ENCODE measurements at regions not wholly inside any gene's neighbourhood (a gene's known extent, or its start where the extent isn't known, plus 50 kb on each side); places are given as distances from the start of the nearest gene placed in this dataset.
"Not testable (repeated sequence)": the region's sequence is repeated elsewhere in the genome, so short reads cannot be mapped to it uniquely, and the experiment has no call there.

- Histone ChIP-seq H3K4me1 (ENCODE audit: insufficient read depth, insufficient read length) (no peaks in the 10 kb centered on the region), H3K27me3 (ENCODE audit: insufficient read depth, insufficient read length) (no peaks in the 10 kb centered on the region), H3K9ac (ENCODE audit: insufficient read length, low read depth) (no peak overlapping the region), H3K9me3 (ENCODE audit: insufficient read depth, low read length) (no peaks in the 10 kb centered on the region), H3K4me3 (ENCODE audit: insufficient read length, low read depth) (no peak overlapping the region), H3K36me3 (ENCODE audit: insufficient read depth, insufficient read length, low read length) (no peaks in the 10 kb centered on the region)
- no peak for DNase-seq (ENCODE audit: low read depth, low spot score)
- no peak for TF ChIP-seq SUZ12 (IDR thresholded peaks at IDR 0.05; ENCODE audit: extremely low read depth, insufficient read depth, insufficient read length)
- TF ChIP-seq ZNF274 (IDR thresholded peaks at IDR 0.05; ENCODE audit: low read depth, low read length) = no peak
- TF ChIP-seq YY1 (IDR thresholded peaks at IDR 0.05; ENCODE audit: insufficient read depth, insufficient read length) = no peak
Measured at GRCh38 chr6:138667408-138667807, 106.2 kb upstream of the CCDC28A start.

DNA sequence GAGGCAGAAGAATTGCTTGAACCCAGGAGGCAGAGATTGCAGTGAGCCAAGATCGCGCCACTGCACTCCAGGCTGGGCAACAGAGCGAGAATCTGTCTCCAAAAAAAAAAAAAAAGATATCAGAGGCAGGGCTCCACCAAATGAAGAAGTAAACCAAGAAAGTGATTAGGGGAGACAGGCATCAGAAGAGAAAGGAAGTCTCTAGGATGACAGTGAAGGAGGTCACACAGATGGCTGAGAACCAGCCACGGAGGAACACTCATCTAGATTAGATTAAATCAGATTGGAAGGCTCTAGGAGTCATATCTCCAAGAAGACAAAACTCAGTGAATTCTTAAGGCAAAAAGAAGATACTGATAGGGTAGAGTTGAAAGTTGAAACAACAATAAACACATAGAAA lies 102.2 kb upstream of the CCDC28A start:
- TF ChIP-seq ZNF274 (IDR thresholded peaks at IDR 0.05; ENCODE audit: low read depth, low read length) (no peak), YY1 (IDR thresholded peaks at IDR 0.05; ENCODE audit: insufficient read depth, insufficient read length) (no peak), SUZ12 (IDR thresholded peaks at IDR 0.05; ENCODE audit: extremely low read depth, insufficient read depth, insufficient read length) (no peak)
- no peaks in the 10 kb centered on the region for H3K9me3 ChIP-seq (ENCODE audit: insufficient read depth, low read length)
- no peak for DNase-seq (ENCODE audit: low read depth, low spot score)
- no peaks in the 10 kb centered on the region for H3K4me1 ChIP-seq (ENCODE audit: insufficient read depth, insufficient read length)
- no peaks in the 10 kb centered on the region for H3K27me3 ChIP-seq (ENCODE audit: insufficient read depth, insufficient read length)
- no peak overlapping the region for H3K4me3 ChIP-seq (ENCODE audit: insufficient read length, low read depth)
- no peak overlapping the region for H3K9ac ChIP-seq (ENCODE audit: insufficient read length, low read depth)
- no peaks in the 10 kb centered on the region for H3K36me3 ChIP-seq (ENCODE audit: insufficient read depth, insufficient read length, low read length)

DNA sequence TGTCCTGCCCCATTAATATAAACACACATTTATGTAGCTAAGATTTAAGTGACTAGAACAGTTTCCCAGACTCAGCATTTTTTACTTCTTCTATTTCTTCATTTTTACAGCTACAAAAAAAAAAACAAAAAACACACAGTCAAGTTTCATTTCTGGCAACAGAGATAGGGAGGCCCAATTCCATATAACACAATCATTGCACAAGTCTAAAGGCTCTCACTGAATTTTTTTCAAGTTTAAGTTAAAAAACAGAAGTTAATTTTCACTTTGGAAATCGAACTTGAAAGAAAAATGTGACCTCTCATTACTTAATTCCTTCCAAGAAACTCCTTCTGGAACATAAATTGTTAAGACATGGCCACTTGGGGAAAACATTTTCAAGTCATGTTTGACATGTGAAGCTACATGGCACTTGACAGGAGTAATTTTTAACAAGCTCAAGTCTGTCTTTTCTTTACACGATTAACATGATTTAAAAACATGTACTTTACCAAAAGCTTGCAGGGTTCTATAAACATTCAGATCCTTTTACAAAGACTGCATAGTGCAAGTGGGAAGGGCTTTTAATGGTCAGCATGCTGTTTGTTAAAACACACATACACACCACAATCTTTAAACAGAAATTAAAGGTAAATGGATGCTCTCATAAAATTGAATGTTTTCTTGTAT lies 100.1 kb upstream of the CCDC28A start:
- peaks cover 2% of the 10 kb centered on the region for H3K4me1 ChIP-seq (ENCODE audit: insufficient read depth, insufficient read length)
- TF ChIP-seq ZNF274 (IDR thresholded peaks at IDR 0.05; ENCODE audit: low read depth, low read length) (no peak), SUZ12 (IDR thresholded peaks at IDR 0.05; ENCODE audit: extremely low read depth, insufficient read depth, insufficient read length) (no peak), YY1 (IDR thresholded peaks at IDR 0.05; ENCODE audit: insufficient read depth, insufficient read length) (no peak)
- no peaks in the 10 kb centered on the region for H3K9me3 ChIP-seq (ENCODE audit: insufficient read depth, low read length)
- H3K4me3 ChIP-seq (ENCODE audit: insufficient read length, low read depth) = no peak overlapping the region
- H3K36me3 ChIP-seq (ENCODE audit: insufficient read depth, insufficient read length, low read length) = no peaks in the 10 kb centered on the region
- no peak for DNase-seq (ENCODE audit: low read depth, low spot score)
- no peaks in the 10 kb centered on the region for H3K27me3 ChIP-seq (ENCODE audit: insufficient read depth, insufficient read length)
- H3K9ac ChIP-seq (ENCODE audit: insufficient read length, low read depth) = no peak overlapping the region

GRCh38 chr6:138674444-138674843 lies 99.1 kb upstream of the CCDC28A start:
- H3K9me3 ChIP-seq (ENCODE audit: insufficient read depth, low read length); H3K9ac ChIP-seq (ENCODE audit: insufficient read length, low read depth); H3K4me3 ChIP-seq (ENCODE audit: insufficient read length, low read depth); H3K4me1 ChIP-seq (ENCODE audit: insufficient read depth, insufficient read length); DNase-seq (ENCODE audit: low read depth, low spot score); H3K36me3 ChIP-seq (ENCODE audit: insufficient read depth, insufficient read length, low read length); H3K27me3 ChIP-seq (ENCODE audit: insufficient read depth, insufficient read length): not testable (repeated sequence)

DNA sequence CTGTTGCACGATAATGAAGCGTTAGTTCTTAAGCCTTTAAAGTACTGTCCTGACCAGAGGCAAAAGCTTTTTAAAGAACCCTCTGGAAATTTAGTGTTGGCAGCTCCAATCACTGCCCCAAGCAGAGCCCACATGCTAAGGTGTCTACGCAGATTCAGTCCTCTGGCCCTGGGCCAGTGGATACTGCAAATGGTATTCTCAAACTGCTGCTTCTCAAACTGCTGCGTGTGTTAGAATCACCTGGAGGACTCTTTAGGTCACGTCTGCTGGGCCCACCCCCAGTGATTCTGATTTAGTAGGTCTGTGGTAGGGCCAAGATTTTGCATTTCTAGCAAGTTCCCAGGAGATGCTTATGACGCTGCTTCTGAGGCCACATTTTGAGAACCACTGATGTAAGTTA lies 96.0 kb upstream of the CCDC28A start:
- no peak for TF ChIP-seq SUZ12 (IDR thresholded peaks at IDR 0.05; ENCODE audit: extremely low read depth, insufficient read depth, insufficient read length)
- TF ChIP-seq ZNF274 (IDR thresholded peaks at IDR 0.05; ENCODE audit: low read depth, low read length) = no peak
- no peak for TF ChIP-seq YY1 (IDR thresholded peaks at IDR 0.05; ENCODE audit: insufficient read depth, insufficient read length)
- Histone ChIP-seq H3K9me3 (ENCODE audit: insufficient read depth, low read length) (no peaks in the 10 kb centered on the region), H3K27me3 (ENCODE audit: insufficient read depth, insufficient read length) (no peaks in the 10 kb centered on the region), H3K9ac (ENCODE audit: insufficient read length, low read depth) (no peak overlapping the region), H3K4me1 (ENCODE audit: insufficient read depth, insufficient read length) (peaks cover 2% of the 10 kb centered on the region), H3K36me3 (ENCODE audit: insufficient read depth, insufficient read length, low read length) (no peaks in the 10 kb centered on the region), H3K4me3 (ENCODE audit: insufficient read length, low read depth) (no peak overlapping the region)
- no peak for DNase-seq (ENCODE audit: low read depth, low spot score)

DNA sequence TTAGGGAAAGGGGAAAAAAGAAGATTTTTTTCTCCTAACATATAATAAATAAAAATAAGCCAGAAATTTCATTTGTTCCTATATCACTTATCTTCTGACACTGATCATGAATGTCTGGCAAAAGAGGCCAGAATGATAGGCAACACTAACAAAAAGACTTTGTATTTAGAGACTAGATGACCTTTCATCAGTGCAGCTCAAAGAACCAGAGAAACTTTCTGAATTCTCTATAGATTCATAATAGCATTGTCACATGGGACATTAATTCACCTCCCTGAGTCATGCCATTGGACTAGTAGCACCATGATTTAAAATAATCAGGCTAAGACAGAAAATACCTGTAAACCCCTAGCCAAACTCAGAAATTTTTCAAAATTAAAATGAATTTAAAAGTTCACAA lies 95.4 kb upstream of the CCDC28A start:
- no peaks in the 10 kb centered on the region for H3K36me3 ChIP-seq (ENCODE audit: insufficient read depth, insufficient read length, low read length)
- H3K4me1 ChIP-seq (ENCODE audit: insufficient read depth, insufficient read length) = peaks cover 3% of the 10 kb centered on the region
- H3K4me3 ChIP-seq (ENCODE audit: insufficient read length, low read depth) = no peak overlapping the region
- H3K27me3 ChIP-seq (ENCODE audit: insufficient read depth, insufficient read length) = no peaks in the 10 kb centered on the region
- no peak overlapping the region for H3K9ac ChIP-seq (ENCODE audit: insufficient read length, low read depth)
- no peak for DNase-seq (ENCODE audit: low read depth, low spot score)
- no peaks in the 10 kb centered on the region for H3K9me3 ChIP-seq (ENCODE audit: insufficient read depth, low read length)
- TF ChIP-seq YY1 (IDR thresholded peaks at IDR 0.05; ENCODE audit: insufficient read depth, insufficient read length) = no peak

- no peak overlapping the region for H3K4me3 ChIP-seq (ENCODE audit: insufficient read length, low read depth)
- TF ChIP-seq YY1 (IDR thresholded peaks at IDR 0.05; ENCODE audit: insufficient read depth, insufficient read length) (no peak), ZNF274 (IDR thresholded peaks at IDR 0.05; ENCODE audit: low read depth, low read length) (no peak), SUZ12 (IDR thresholded peaks at IDR 0.05; ENCODE audit: extremely low read depth, insufficient read depth, insufficient read length) (no peak)
- no peaks in the 10 kb centered on the region for H3K27me3 ChIP-seq (ENCODE audit: insufficient read depth, insufficient read length)
- H3K4me1 ChIP-seq (ENCODE audit: insufficient read depth, insufficient read length) = peaks cover 4% of the 10 kb centered on the region
- H3K9ac ChIP-seq (ENCODE audit: insufficient read length, low read depth) = no peak overlapping the region
- H3K36me3 ChIP-seq (ENCODE audit: insufficient read depth, insufficient read length, low read length) = no peaks in the 10 kb centered on the region
- no peaks in the 10 kb centered on the region for H3K9me3 ChIP-seq (ENCODE audit: insufficient read depth, low read length)
- no peak for DNase-seq (ENCODE audit: low read depth, low spot score)
Measured at GRCh38 chr6:138680085-138680484, 93.5 kb upstream of the CCDC28A start.

DNA sequence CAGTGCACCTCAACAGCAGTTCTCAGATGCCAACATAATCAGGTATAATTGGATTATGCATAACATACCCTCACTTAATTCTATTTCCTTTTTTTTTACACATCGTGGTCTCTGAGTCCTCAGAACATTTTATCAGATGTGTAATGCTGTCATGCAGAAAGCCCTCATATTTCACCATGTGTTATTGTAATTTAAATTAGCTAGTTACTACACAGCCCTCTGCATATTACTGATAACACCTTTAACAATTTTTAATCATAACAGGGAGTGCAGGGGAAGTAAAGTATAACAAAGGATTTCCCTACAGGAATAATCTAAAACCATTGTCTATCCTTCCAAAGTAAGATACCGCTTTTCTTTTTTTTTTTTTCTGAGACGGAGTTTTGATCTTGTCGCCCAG lies 91.9 kb upstream of the CCDC28A start:
- Histone ChIP-seq H3K27me3 (ENCODE audit: insufficient read depth, insufficient read length) (no peaks in the 10 kb centered on the region), H3K36me3 (ENCODE audit: insufficient read depth, insufficient read length, low read length) (no peaks in the 10 kb centered on the region), H3K4me1 (ENCODE audit: insufficient read depth, insufficient read length) (peaks cover 4% of the 10 kb centered on the region), H3K4me3 (ENCODE audit: insufficient read length, low read depth) (no peak overlapping the region), H3K9me3 (ENCODE audit: insufficient read depth, low read length) (no peaks in the 10 kb centered on the region), H3K9ac (ENCODE audit: insufficient read length, low read depth) (no peak overlapping the region)
- TF ChIP-seq SUZ12 (IDR thresholded peaks at IDR 0.05; ENCODE audit: extremely low read depth, insufficient read depth, insufficient read length) (no peak), YY1 (IDR thresholded peaks at IDR 0.05; ENCODE audit: insufficient read depth, insufficient read length) (no peak), ZNF274 (IDR thresholded peaks at IDR 0.05; ENCODE audit: low read depth, low read length) (no peak)
- DNase-seq (ENCODE audit: low read depth, low spot score) = no peak

All from NT2/D1 (cell line).